SHP77 (cell line): ENCODE measurements at regions not wholly inside any gene's neighbourhood (a gene's known extent, or its start where the extent isn't known, plus 50 kb on each side); places are given as distances from the start of the nearest gene placed in this dataset.
"Not testable (repeated sequence)": the region's sequence is repeated elsewhere in the genome, so short reads cannot be mapped to it uniquely, and the experiment has no call there.

Source experiments
- DNase-seq, 2 experiments: peaks; one replicate each; lab custom pipeline; 2025; lab: John Stamatoyannopoulos, UW

- no peak for DNase-seq
Measured at GRCh38 chr10:4442296-4442695, 383.7 kb upstream of the AKR1E2 start.

- DNase-seq: no peak
Measured at GRCh38 chr10:4440260-4440659, 385.7 kb upstream of the AKR1E2 start.

GRCh38 chr10:4437791-4438190, 388.2 kb upstream of the AKR1E2 start:
- no peak for DNase-seq

- no peak for DNase-seq
Measured at GRCh38 chr10:4437061-4437460, 388.9 kb upstream of the AKR1E2 start.

GRCh38 chr10:4436103-4436502, 389.9 kb upstream of the AKR1E2 start:
- DNase-seq: no peak

GRCh38 chr10:4434516-4435071, 391.4 kb upstream of the AKR1E2 start:
- DNase-seq: no peak

GRCh38 chr10:4434105-4434504, 391.9 kb upstream of the AKR1E2 start:
- no peak for DNase-seq

GRCh38 chr10:4431114-4431863, 394.7 kb upstream of the AKR1E2 start:
- DNase-seq: no peak

- DNase-seq: no peak
Measured at GRCh38 chr10:4429571-4429970, 396.4 kb upstream of the AKR1E2 start.

GRCh38 chr10:4427532-4427931, 398.5 kb upstream of the AKR1E2 start:
- no peak for DNase-seq

GRCh38 chr10:4426866-4427265, 399.1 kb upstream of the AKR1E2 start:
- no peak for DNase-seq

GRCh38 chr10:4409319-4409718, 416.7 kb upstream of the AKR1E2 start:
- no peak for DNase-seq

GRCh38 chr10:4407783-4408182, 418.2 kb upstream of the AKR1E2 start:
- no peak for DNase-seq

GRCh38 chr10:4405828-4406227, 420.2 kb upstream of the AKR1E2 start:
- no peak for DNase-seq

- DNase-seq: no peak
Measured at GRCh38 chr10:4403638-4404252, 422.3 kb upstream of the AKR1E2 start.

- DNase-seq: not testable (repeated sequence)
Measured at GRCh38 chr10:4401080-4401479, 424.9 kb upstream of the AKR1E2 start.

- no peak for DNase-seq
Measured at GRCh38 chr10:4399556-4399955, 426.5 kb upstream of the AKR1E2 start.

GRCh38 chr10:4398602-4399001, 427.4 kb upstream of the AKR1E2 start:
- DNase-seq: no peak

- DNase-seq: no peak
Measured at GRCh38 chr10:4397337-4397736, 428.7 kb upstream of the AKR1E2 start.

GRCh38 chr10:4396401-4397283, 429.4 kb upstream of the AKR1E2 start:
- no peak for DNase-seq

GRCh38 chr10:4395731-4396130, 430.3 kb upstream of the AKR1E2 start:
- DNase-seq: no peak

- DNase-seq: not testable (repeated sequence)
Measured at GRCh38 chr10:4394455-4394854, 431.6 kb upstream of the AKR1E2 start.
